Vagina (tissue), 2 donors: ENCODE measurements at regions not wholly inside any gene's neighbourhood (a gene's known extent, or its start where the extent isn't known, plus 50 kb on each side); places are given as distances from the start of the nearest gene placed in this dataset.

Experiments used
- DNase-seq, 2 donors: peaks; one replicate each; pipeline ENCODE4 v3.0.0-alpha.2; 2017; ENCODE audit errors: extremely low spot score in 2 of 2
- H3K27ac ChIP-seq: fragments of 200-600 bp; sonication (generic); one replicate; pipeline ENCODE4 v1.5.1; 2019
- H3K27me3 ChIP-seq: fragments of 200-600 bp; sonication (generic); one replicate; pipeline ENCODE4 v1.5.1; 2019
- H3K36me3 ChIP-seq, 2 donors: fragments of 200-600 bp; sonication (generic); one replicate each; pipeline ENCODE4 v1.5.1; 2017 to 2019
- H3K4me1 ChIP-seq: fragments of 200-600 bp; sonication (generic); one replicate; pipeline ENCODE4 v1.5.1; 2019
- H3K4me3 ChIP-seq, 2 donors: fragments of 200-600 bp; sonication (generic); 1 replicate in 1 of 2; 2 replicates in 1 of 2; pipeline ENCODE4 v1.5.1; 2016 to 2019
- H3K9me3 ChIP-seq: fragments of 200-600 bp; sonication (generic); one replicate; pipeline ENCODE4 v1.5.1; 2019
- POLR2A ChIP-seq, 2 donors: fragments of 450-650 bp; IDR thresholded peaks; one replicate each; pipeline ENCODE4 v1.6.1; 2017; ENCODE audit warnings: antibody characterized with exemption in 2 of 2, mild to moderate bottlenecking in 2 of 2, moderate library complexity in 2 of 2
- POLR2AphosphoS5 ChIP-seq, 2 donors: sonication (generic); formaldehyde crosslinking; IDR thresholded peaks; one replicate each; pipeline ENCODE4 v1.9.0; 2017; ENCODE audit warnings: antibody characterized with exemption in 2 of 2, mild to moderate bottlenecking in 2 of 2, low read depth in 1 of 2; ENCODE audit not compliant: insufficient read depth in 1 of 2
- intact Hi-C: fragments of 100-400 bp; cut with DNase I; formaldehyde crosslinking; loops from one replicate; pipeline ENCODE4 v1.15.1; 2023
- TF ChIP-seq, protein P1 (sequence below), 3 experiments: fragments of 450-650 bp in 2 of 3; fragments of 200-600 bp in 1 of 3; sonication (generic) in 1 of 3; IDR thresholded peaks; one replicate each; pipeline ENCODE4 v1.5.1; 2017 to 2019; ENCODE audit warnings: antibody characterized with exemption in 3 of 3, mild to moderate bottlenecking in 2 of 3, moderate library complexity in 2 of 3

- H3K9me3 ChIP-seq = no peaks in the 10 kb centered on the region
- intact Hi-C loops = no loop called here
- H3K4me3 ChIP-seq = no peak overlapping the region
- no peak for TF ChIP-seq POLR2AphosphoS5 (IDR thresholded peaks at IDR 0.05; ENCODE audit: insufficient read depth in 1 of 2, low read depth in 1 of 2)
- H3K27me3 ChIP-seq = no peaks in the 10 kb centered on the region
- H3K36me3 ChIP-seq = no peaks in the 10 kb centered on the region
- no peak overlapping the region for H3K27ac ChIP-seq
- DNase-seq = no peak
- H3K4me1 ChIP-seq = no peaks in the 10 kb centered on the region
Observed at GRCh38 chr7:96599288-96599936, 110.2 kb downstream of the SEM1 start.

- intact Hi-C loops = no loop called here
- no peaks in the 10 kb centered on the region for H3K4me1 ChIP-seq
- DNase-seq = no peak
- TF ChIP-seq POLR2A (IDR thresholded peaks at IDR 0.05) = no peak
- TF ChIP-seq POLR2AphosphoS5 (IDR thresholded peaks at IDR 0.05; ENCODE audit: insufficient read depth in 1 of 2, low read depth in 1 of 2) = no peak
- TF ChIP-seq, protein P1, sequence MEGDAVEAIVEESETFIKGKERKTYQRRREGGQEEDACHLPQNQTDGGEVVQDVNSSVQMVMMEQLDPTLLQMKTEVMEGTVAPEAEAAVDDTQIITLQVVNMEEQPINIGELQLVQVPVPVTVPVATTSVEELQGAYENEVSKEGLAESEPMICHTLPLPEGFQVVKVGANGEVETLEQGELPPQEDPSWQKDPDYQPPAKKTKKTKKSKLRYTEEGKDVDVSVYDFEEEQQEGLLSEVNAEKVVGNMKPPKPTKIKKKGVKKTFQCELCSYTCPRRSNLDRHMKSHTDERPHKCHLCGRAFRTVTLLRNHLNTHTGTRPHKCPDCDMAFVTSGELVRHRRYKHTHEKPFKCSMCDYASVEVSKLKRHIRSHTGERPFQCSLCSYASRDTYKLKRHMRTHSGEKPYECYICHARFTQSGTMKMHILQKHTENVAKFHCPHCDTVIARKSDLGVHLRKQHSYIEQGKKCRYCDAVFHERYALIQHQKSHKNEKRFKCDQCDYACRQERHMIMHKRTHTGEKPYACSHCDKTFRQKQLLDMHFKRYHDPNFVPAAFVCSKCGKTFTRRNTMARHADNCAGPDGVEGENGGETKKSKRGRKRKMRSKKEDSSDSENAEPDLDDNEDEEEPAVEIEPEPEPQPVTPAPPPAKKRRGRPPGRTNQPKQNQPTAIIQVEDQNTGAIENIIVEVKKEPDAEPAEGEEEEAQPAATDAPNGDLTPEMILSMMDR (IDR thresholded peaks at IDR 0.05) = no peak
- no peaks in the 10 kb centered on the region for H3K9me3 ChIP-seq
- H3K4me3 ChIP-seq = no peak overlapping the region
- H3K36me3 ChIP-seq = no peaks in the 10 kb centered on the region
- no peaks in the 10 kb centered on the region for H3K27me3 ChIP-seq
- no peak overlapping the region for H3K27ac ChIP-seq
Observed at GRCh38 chr7:96598421-96598820, 111.2 kb downstream of the SEM1 start.

- TF ChIP-seq, protein P1 (IDR thresholded peaks at IDR 0.05) = no peak
- TF ChIP-seq POLR2A (IDR thresholded peaks at IDR 0.05) (no peak), POLR2AphosphoS5 (IDR thresholded peaks at IDR 0.05; ENCODE audit: insufficient read depth in 1 of 2, low read depth in 1 of 2) (no peak)
- intact Hi-C loops = no loop called here
- Histone ChIP-seq H3K36me3 (no peaks in the 10 kb centered on the region), H3K4me3 (no peak overlapping the region), H3K9me3 (no peaks in the 10 kb centered on the region), H3K27me3 (no peaks in the 10 kb centered on the region), H3K4me1 (no peaks in the 10 kb centered on the region), H3K27ac (no peak overlapping the region)
- DNase-seq = no peak
Observed at GRCh38 chr7:96596120-96596826, 113.4 kb downstream of the SEM1 start.

DNA sequence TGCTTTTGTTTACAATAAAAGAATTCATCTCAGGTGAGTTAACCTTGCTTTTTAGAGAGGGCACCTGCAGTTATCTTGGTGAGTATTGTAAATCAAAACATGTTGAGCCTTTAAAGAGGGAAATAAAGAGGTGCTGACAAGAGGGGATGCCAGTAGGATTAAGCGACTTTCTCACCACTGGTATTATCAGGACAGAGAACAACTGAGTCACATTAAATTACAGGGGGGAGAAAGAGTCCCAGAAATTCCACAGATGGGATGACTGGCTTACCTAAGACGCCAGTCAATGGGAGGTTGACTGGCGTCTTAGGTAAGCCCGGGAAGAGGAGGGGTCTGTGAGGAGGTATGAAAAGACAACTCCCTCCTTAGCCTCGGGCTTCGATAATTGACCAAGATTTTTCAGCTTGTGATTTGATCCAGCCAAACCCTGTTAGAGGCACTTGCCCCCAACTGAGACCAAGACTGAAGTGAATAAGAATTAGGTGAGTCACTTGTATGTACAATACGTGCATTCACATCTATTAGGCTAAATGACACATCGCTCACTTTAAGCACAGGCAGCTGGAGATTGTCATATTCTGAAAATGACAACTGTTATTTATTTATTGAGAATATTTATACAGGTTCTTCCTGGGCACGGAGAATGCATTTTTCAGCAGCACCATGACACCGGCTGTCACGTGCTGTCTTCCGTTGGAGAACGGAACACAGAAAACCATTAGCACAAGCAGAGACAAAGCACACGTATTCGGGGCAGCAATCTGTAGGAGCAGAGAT lies 117.6 kb downstream of the SEM1 start:
- Histone ChIP-seq H3K36me3 (no peaks in the 10 kb centered on the region), H3K27ac (no peak overlapping the region), H3K4me3 (no peak overlapping the region), H3K9me3 (no peaks in the 10 kb centered on the region), H3K27me3 (no peaks in the 10 kb centered on the region), H3K4me1 (no peaks in the 10 kb centered on the region)
- intact Hi-C loops = no loop called here
- no peak for DNase-seq
- TF ChIP-seq POLR2AphosphoS5 (IDR thresholded peaks at IDR 0.05; ENCODE audit: insufficient read depth in 1 of 2, low read depth in 1 of 2) (no peak), POLR2A (IDR thresholded peaks at IDR 0.05) (no peak)
- TF ChIP-seq, protein P1 (IDR thresholded peaks at IDR 0.05) = no peak

DNA sequence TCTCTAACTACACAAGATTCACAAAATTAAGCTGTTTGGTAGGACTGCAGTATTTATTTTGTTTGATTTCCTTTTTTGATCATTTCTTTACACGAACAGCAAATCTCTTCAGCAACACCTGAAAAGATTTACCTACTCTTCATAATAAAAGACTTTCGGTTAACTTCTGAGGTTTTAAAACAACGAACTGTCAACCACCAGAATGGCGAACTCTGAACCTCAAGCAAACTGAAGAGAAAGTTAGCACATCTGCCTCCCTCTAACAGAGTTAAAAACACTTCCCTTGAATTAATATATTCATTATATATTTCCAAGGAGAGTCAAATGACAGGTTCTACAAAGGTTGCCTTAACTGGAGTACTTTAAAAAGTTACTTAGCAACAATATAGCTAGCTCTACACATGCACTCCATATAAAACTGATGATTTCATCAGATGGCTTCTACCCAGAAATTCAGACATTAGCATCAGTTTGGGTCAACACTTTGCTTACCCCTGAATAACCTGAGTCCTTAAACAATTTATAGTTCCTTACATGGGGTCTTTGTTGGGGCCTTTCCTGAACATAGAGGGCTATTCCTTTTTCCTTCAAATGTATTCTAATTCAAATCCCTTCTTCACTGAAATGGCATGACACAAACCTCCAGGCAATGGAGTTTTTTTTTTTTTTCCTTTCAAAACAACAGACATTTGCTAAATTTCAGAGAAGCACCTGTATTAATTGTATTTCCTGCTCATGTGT lies 118.3 kb downstream of the SEM1 start:
- no peaks in the 10 kb centered on the region for H3K4me1 ChIP-seq
- no peak for DNase-seq
- no peak for TF ChIP-seq POLR2A (IDR thresholded peaks at IDR 0.05)
- no peak overlapping the region for H3K4me3 ChIP-seq
- no peaks in the 10 kb centered on the region for H3K27me3 ChIP-seq
- intact Hi-C loops = no loop called here
- no peaks in the 10 kb centered on the region for H3K36me3 ChIP-seq
- no peak overlapping the region for H3K27ac ChIP-seq
- H3K9me3 ChIP-seq = no peaks in the 10 kb centered on the region
